GM21576 (cell line): ENCODE measurements at regions not wholly inside any gene's neighbourhood (a gene's known extent, or its start where the extent isn't known, plus 50 kb on each side); places are given as distances from the start of the nearest gene placed in this dataset.
A peak's percentile ranks its signal among the peaks of the same experiment; 100 is the strongest.

Experiments used
- ATAC-seq: cut with Tn5 transposase; IDR thresholded peaks from one replicate; pipeline ENCODE4 v1.9.1; 2021; ENCODE audit warnings: mild to moderate bottlenecking, moderate library complexity; ENCODE audit not compliant: unreplicated experiment

DNA sequence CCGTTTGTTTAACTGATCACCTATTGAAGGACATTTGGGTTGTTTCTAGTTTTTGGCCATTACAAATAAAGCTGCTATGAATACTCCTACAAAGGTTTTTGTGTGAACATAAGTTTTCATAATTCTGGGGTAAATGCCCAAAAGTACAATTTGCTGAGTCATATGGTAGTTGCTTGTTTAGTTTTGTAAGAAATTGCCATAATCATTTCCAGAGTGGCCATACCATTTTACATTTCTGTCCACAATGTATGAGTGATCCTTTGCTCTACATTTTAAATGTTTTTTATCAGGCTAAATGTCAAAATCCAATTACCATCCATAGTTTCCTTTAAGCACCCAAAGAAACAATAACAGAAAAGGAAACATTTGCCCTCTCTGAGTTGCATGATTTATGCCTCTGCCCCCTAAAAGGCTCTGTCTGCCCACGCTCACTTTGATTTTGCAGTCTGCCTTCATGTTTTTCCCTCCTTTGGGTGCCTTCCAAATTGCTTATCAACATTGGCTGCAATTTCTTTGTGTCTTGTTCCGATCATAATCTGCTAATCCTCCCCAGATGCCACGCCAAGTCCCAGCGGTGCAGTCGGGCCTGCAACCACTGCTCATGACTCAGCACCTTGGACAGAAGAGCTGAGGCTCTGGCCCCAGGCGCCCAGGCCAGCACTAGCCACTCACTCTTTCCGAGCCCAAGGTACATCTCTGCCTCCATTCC lies 339.2 kb downstream of the PIK3R1 start:
- no peak for ATAC-seq

DNA sequence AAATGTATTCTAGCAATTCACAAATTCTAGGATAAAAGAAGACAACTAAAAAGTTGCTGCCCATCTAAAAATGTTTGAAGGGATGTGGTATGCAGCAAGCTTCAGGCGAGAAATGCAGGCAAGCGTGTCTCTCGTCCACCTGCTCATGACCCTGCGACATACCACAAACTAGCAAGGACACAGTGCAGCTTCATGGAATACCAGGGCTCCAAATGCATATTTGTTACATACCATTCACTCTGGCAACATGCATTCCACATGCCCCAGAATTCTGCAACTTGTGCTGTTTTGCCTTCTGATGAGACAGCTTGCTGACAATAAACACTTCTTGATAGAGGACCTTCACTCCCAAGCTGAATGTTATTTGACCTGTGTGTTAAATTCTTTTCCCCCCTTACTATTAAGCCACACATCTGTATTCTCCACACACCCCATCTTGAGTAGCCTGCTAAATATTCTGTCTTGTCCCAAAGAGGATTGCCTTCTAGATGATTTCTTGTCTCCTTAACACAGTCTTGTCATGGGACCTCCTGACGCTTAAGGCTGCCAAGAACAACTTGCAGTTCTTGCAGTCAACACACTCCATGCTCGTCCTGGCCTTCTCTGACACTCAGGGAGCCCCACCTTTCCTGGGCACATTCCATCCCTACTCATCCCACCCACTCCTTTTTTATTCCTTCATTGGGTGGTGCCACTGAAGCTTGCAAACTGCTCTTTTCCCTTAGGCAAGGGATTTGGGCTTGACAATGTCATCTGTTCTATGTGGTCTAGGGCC lies 340.5 kb downstream of the PIK3R1 start:
- ATAC-seq: no peak

- no peak for ATAC-seq
Measured at GRCh38 chr5:68557162-68557936, 341.8 kb downstream of the PIK3R1 start.

GRCh38 chr5:68562308-68562707 lies 346.8 kb downstream of the PIK3R1 start:
- no peak for ATAC-seq

- no peak for ATAC-seq
Measured at GRCh38 chr5:68565427-68565826, 349.9 kb downstream of the PIK3R1 start.

DNA sequence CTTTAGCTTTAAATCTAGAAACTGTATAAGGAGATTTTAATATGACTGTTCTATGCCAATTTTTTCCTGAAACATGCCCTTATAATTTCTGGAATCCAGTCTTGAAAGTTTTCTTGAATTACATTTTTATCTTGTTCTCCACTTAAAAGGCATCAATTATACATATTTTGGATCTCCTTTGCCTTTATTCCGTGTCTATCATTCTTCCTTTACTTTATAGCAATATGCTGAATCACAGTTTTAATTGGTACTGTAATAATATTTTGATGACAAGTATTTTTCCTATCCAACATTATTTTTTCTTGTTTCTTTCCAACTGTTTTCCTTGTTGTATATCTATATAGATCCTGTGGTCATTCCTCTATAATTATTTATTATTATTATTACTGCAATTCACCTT lies 361.2 kb downstream of the PIK3R1 start:
- ATAC-seq: no peak

- no peak for ATAC-seq
Measured at GRCh38 chr5:68582284-68582683, 366.7 kb downstream of the PIK3R1 start.

DNA sequence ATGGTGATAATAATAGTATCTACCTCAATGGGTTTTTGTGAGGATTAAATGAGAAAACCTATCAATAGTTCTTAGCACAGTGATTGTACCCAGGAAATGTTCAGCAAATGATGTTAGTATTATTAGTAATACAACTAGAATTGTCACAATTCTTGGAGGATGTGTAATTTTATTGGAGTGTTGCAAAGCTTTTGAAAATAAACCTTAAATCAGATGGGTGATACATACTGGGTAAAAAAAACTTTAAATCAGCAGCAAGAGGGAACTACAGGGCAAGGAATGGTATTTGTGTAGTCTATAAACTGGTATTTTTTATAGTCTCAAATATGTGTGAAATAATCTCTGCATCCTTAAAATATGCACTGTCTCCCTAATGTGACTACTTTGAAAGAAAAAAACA lies 371.6 kb downstream of the PIK3R1 start:
- ATAC-seq: no peak

DNA sequence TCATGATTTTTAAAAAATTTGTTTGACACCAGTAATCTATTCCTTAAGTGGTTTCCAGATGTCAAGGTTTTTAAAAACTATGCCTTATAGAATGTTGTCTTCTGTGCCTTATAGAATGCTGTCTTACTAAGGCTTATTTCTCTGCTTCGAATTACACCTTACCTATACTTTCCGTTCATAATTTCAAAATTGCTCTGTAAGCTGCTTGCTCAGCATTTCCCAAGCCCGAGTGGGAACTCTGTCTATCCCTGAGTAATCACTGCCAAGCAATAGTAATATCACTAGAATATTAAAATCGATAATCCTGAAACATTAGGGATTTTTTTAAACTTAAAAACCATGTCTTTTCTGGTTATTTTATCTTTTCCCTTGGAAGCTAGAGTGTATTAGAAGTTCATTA lies 376.3 kb downstream of the PIK3R1 start:
- ATAC-seq: no peak

GRCh38 chr5:68592351-68592750 lies 376.8 kb downstream of the PIK3R1 start:
- no peak for ATAC-seq

GRCh38 chr5:68593211-68593671 lies 377.7 kb downstream of the PIK3R1 start:
- no peak for ATAC-seq

GRCh38 chr5:68612972-68613371 lies 397.4 kb downstream of the PIK3R1 start:
- no peak for ATAC-seq

DNA sequence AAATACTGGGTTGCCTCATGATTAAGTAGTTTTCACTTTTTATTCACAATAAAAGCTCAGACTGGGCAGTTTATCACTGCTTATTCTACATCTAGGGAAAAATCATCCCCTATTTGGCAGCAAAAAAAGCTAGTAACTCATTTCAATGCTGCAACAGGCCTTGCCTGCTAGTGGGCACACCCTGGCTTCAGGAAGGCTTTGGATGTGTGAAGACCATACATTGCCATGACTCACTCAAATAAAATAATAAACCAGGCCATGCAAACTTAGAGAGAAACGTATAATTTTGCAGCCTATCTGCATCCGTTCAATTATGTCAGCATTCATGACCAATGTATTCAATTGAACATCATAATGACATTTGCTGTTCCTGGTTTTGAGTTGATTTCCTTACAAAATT lies 402.9 kb downstream of the PIK3R1 start:
- ATAC-seq: no peak

DNA sequence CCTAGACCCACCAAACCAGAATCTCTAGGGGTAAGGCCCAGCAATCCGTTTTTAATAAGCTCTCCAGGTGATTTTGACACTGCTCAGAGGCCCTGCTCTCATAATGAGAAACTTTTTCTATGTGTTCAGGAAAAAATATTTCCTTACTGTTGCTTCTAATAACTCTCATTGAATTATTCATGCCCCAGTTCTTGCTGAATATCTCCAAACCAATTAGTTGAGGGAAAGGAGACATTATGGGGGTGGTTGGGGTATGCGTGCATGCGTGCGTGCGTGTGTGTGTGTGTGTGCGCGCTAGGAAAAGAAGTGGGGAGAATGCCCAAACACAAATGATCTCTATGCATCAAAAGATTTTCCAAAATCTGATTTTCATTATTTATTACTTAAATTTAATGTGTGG lies 411.4 kb downstream of the PIK3R1 start:
- no peak for ATAC-seq

- ATAC-seq: no peak
Measured at GRCh38 chr5:68628082-68628814, 412.7 kb downstream of the PIK3R1 start.

DNA sequence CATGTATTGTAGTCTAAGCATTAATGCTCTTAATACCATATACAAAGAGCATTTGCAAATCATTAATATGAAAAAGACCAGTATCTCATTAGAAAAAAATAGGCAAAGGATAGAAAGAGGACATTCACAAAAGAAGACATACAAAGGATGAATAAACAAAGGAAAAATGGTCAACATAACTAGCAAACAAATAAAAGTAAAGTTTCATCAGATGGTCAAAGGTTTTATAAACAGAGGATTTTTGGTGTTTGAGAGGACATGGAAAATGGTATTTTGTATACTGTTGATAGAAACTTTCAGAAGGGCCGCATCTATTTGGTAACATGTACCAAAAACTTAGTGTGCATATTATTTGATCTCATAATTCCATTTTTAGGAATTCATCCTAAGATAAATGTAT lies 414.8 kb downstream of the PIK3R1 start:
- ATAC-seq: no peak

DNA sequence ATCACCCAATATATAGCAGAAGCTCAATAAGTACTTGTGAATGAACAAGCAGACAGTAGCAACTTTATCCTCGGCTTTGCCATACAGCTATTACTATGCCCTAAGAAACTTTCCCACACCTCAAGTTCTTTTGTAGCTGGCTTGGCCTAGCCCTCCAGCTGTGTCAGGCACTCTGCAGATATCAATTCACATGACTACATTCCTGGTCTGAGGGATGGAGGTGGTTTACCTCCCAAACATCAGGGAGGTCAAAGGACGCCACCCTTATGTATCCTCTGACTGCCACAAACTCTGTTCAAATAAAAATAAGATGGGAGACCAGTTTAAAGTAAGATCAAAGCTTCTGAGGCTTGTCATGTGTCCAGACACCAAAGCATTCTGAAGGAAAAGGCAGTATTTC lies 416.3 kb downstream of the PIK3R1 start:
- ATAC-seq: no peak

- peak; percentile 51 for ATAC-seq
Measured at GRCh38 chr5:68641211-68641610, 425.7 kb downstream of the PIK3R1 start.

- no peak for ATAC-seq
Measured at GRCh38 chr5:68643064-68643463, 427.5 kb downstream of the PIK3R1 start.

DNA sequence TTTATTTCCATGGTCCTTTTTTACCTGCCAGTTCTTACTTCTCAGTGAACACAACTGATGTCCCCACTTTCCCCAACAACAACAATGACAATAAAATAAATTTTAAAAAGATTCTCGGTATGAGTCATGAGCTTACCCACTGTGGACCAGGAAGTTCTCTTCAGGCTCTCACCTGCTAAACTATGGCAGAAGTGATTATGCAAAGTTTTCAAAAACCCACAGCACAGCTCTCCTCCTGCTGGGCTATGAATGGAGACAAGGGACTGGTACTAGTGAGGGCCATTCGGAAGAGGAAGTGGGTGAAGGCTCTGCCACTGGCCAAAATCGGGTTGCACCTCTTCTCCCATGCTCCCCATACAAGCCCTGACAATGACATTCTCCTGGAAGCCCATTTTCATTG lies 429.4 kb downstream of the PIK3R1 start:
- peak; percentile 95 for ATAC-seq

GRCh38 chr5:68646144-68646543 lies 430.6 kb downstream of the PIK3R1 start:
- no peak for ATAC-seq
